ENCODE measurements at regions not wholly inside any gene's neighbourhood (a gene's known extent, or its start where the extent isn't known, plus 50 kb on each side); places are given as distances from the start of the nearest gene placed in this dataset.

- 73 to 83% methylated on average over 4 of the region's 4 CpGs for WGBS, 2 donors
These were observed 155.9 kb downstream of the SLC30A10 start for GRCh38 chr1:219772265-219773036.

GRCh38 chr1:219771080-219771479 is 157.3 kb downstream of the SLC30A10 start:
- DNase-seq (ENCODE audit: low spot score in 2 of 2), result peak in 1 of 2 donors; percentile 29
- intact Hi-C loops (cut with DNase I; ENCODE audit: low total_unique reads), result no loop called here
- 14 to 38% methylated on average over 3 of the region's 3 CpGs for WGBS, 2 donors
- TF ChIP-seq, protein P1, sequence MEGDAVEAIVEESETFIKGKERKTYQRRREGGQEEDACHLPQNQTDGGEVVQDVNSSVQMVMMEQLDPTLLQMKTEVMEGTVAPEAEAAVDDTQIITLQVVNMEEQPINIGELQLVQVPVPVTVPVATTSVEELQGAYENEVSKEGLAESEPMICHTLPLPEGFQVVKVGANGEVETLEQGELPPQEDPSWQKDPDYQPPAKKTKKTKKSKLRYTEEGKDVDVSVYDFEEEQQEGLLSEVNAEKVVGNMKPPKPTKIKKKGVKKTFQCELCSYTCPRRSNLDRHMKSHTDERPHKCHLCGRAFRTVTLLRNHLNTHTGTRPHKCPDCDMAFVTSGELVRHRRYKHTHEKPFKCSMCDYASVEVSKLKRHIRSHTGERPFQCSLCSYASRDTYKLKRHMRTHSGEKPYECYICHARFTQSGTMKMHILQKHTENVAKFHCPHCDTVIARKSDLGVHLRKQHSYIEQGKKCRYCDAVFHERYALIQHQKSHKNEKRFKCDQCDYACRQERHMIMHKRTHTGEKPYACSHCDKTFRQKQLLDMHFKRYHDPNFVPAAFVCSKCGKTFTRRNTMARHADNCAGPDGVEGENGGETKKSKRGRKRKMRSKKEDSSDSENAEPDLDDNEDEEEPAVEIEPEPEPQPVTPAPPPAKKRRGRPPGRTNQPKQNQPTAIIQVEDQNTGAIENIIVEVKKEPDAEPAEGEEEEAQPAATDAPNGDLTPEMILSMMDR (IDR thresholded peaks at IDR 0.05), result no peak
- TF ChIP-seq POLR2A (IDR thresholded peaks at IDR 0.05), result no peak
- no peak overlapping the region for H3K4me3 ChIP-seq (ENCODE audit: low read depth, poor library complexity, severe bottlenecking)

More at GRCh38 chr1:219772265-219773036, 155.9 kb downstream of the SLC30A10 start:
- DNase-seq (ENCODE audit: low spot score in 2 of 2), result no peak
- intact Hi-C loops (cut with DNase I; ENCODE audit: low total_unique reads), result no loop called here
- no peak overlapping the region for H3K4me3 ChIP-seq (ENCODE audit: low read depth, poor library complexity, severe bottlenecking)
- TF ChIP-seq, protein P1 (IDR thresholded peaks at IDR 0.05), result no peak
- TF ChIP-seq POLR2A (IDR thresholded peaks at IDR 0.05), result no peak

DNA sequence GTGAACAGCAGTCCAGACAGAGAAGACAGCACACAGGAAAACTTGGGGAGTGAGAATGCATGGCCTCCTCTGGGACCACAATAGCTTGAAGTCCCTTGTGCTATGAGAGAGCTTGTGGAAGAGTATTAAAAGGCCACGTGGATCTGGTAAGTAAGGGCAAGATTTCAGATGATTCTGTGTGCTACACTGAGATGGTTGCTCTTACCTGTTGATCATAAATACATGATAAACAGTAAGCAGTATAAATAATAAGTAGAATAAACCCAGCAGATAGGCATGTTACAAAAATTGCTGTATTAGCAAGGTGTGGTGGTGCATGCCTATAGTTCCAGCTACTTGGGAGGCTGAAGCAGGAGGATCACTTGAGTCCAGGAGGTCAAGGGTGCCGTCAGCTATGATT is 150.4 kb upstream of the ZC3H11B start:
- 83 to 88% methylated on average over 2 of the region's 2 CpGs for WGBS, 2 donors
- intact Hi-C loops (cut with DNase I; ENCODE audit: low total_unique reads), result no loop called here

GRCh38 chr1:219761208-219761860 is 148.4 kb upstream of the ZC3H11B start:
- no peak for DNase-seq (ENCODE audit: low spot score in 2 of 2)
- no peak overlapping the region for H3K4me3 ChIP-seq (ENCODE audit: low read depth, poor library complexity, severe bottlenecking)
- TF ChIP-seq POLR2A (IDR thresholded peaks at IDR 0.05), result no peak
- TF ChIP-seq, protein P1 (IDR thresholded peaks at IDR 0.05), result no peak
- 72 to 77% methylated on average over 3 of the region's 3 CpGs for WGBS, 2 donors
- intact Hi-C loops (cut with DNase I; ENCODE audit: low total_unique reads), result no loop called here

More for the DNA sequence above, 150.4 kb upstream of the ZC3H11B start:
- TF ChIP-seq, protein P1 (IDR thresholded peaks at IDR 0.05), result no peak
- no peak for TF ChIP-seq POLR2A (IDR thresholded peaks at IDR 0.05)
- no peak overlapping the region for H3K4me3 ChIP-seq (ENCODE audit: low read depth, poor library complexity, severe bottlenecking)
- no peak for DNase-seq (ENCODE audit: low spot score in 2 of 2)

DNA sequence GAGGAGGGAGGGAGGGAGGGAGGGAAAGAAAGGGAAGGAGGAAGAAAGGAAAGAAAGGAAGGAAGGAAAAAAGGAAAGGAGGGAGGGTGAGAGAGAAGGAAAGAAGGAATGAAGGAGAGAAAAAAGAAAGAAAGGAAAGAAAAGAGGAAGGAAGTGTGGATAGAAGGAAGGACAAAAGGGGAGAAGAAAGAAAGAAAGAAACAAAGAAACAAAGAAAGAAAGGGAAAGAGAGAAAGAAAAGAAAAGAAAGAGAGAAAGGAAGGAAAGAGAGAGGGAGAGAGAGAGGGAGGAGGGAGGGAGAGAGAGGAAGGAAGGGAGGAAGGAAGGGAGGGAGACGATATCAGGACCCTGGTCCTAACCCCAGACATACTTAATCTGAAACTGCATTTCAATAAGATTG is 146.2 kb upstream of the ZC3H11B start:
- H3K4me3 ChIP-seq (ENCODE audit: low read depth, poor library complexity, severe bottlenecking), result no peak overlapping the region
- intact Hi-C loops (cut with DNase I; ENCODE audit: low total_unique reads), result no loop called here
- TF ChIP-seq POLR2A (IDR thresholded peaks at IDR 0.05), result no peak
- TF ChIP-seq, protein P1 (IDR thresholded peaks at IDR 0.05), result no peak
- WGBS, 2 donors, result 0 to 42% methylated on average over 1 of the region's 1 CpG
- DNase-seq (ENCODE audit: low spot score in 2 of 2), result no peak

Data from lower leg skin (tissue), 4 donors.